K562 (cell line): ENCODE measurements at regions not wholly inside any gene's neighbourhood (a gene's known extent, or its start where the extent isn't known, plus 50 kb on each side); places are given as distances from the start of the nearest gene placed in this dataset.

Source experiments
- BRD4 ChIP-seq: fragments of 200-600 bp; sonication (generic); IDR thresholded peaks from 2 replicates; pipeline ENCODE4 v1.6.1; 2017; ENCODE audit warnings: inconsistent platforms
- JUNB ChIP-seq: fragments of 450-650 bp; formaldehyde crosslinking; conservative IDR thresholded peaks from 2 replicates; pipeline ENCODE4 v1.4.0; 2020; ENCODE audit warnings: mild to moderate bottlenecking
- NFYB ChIP-seq: IDR thresholded peaks from 2 replicates; pipeline ENCODE4 v1.6.1; 2011; ENCODE audit warnings: mild to moderate bottlenecking, moderate library complexity; ENCODE audit not compliant: insufficient read length; ENCODE audit errors: extremely low read depth
- PCBP1 ChIP-seq: fragments of 200-400 bp; formaldehyde crosslinking; IDR thresholded peaks from 2 replicates; pipeline ENCODE4 v1.6.1; 2018; ENCODE audit warnings: mild to moderate bottlenecking, low read depth, low read length; ENCODE audit not compliant: poor library complexity, severe bottlenecking
- PTRF ChIP-seq: fragments of 450-650 bp; IDR thresholded peaks from 2 replicates; pipeline ENCODE4 v1.6.1; 2016; ENCODE audit warnings: mild to moderate bottlenecking, missing genetic modification characterization, missing compliant biosample characterization
- SP2 ChIP-seq: IDR thresholded peaks from 2 replicates; pipeline ENCODE4 v1.6.1; 2011; ENCODE audit warnings: mild to moderate bottlenecking, low read depth, low read length, moderate library complexity; ENCODE audit not compliant: poor library complexity, severe bottlenecking; ENCODE audit errors: extremely low read depth
- TEAD2 ChIP-seq: fragments of 450-650 bp; IDR thresholded peaks from 2 replicates; pipeline ENCODE4 v1.6.1; 2016; ENCODE audit warnings: missing genetic modification characterization, control low read depth, missing compliant biosample characterization
- ZNF551 ChIP-seq: fragments of 250-450 bp; sonication (Bioruptor Pico); IDR thresholded peaks from 2 replicates; pipeline ENCODE4 v1.5.0; 2021; ENCODE audit warnings: mild to moderate bottlenecking, moderate library complexity
- TF ChIP-seq, protein P1 (sequence below): sonication (generic); formaldehyde crosslinking; IDR thresholded peaks from 2 replicates; pipeline ENCODE4 v1.8.1; 2023; ENCODE audit warnings: missing genetic modification reagents, mild to moderate bottlenecking, borderline replicate concordance

GRCh38 chr2:234695981-234696380, 199.1 kb upstream of the ARL4C start (continued):
- TF ChIP-seq, protein P1, sequence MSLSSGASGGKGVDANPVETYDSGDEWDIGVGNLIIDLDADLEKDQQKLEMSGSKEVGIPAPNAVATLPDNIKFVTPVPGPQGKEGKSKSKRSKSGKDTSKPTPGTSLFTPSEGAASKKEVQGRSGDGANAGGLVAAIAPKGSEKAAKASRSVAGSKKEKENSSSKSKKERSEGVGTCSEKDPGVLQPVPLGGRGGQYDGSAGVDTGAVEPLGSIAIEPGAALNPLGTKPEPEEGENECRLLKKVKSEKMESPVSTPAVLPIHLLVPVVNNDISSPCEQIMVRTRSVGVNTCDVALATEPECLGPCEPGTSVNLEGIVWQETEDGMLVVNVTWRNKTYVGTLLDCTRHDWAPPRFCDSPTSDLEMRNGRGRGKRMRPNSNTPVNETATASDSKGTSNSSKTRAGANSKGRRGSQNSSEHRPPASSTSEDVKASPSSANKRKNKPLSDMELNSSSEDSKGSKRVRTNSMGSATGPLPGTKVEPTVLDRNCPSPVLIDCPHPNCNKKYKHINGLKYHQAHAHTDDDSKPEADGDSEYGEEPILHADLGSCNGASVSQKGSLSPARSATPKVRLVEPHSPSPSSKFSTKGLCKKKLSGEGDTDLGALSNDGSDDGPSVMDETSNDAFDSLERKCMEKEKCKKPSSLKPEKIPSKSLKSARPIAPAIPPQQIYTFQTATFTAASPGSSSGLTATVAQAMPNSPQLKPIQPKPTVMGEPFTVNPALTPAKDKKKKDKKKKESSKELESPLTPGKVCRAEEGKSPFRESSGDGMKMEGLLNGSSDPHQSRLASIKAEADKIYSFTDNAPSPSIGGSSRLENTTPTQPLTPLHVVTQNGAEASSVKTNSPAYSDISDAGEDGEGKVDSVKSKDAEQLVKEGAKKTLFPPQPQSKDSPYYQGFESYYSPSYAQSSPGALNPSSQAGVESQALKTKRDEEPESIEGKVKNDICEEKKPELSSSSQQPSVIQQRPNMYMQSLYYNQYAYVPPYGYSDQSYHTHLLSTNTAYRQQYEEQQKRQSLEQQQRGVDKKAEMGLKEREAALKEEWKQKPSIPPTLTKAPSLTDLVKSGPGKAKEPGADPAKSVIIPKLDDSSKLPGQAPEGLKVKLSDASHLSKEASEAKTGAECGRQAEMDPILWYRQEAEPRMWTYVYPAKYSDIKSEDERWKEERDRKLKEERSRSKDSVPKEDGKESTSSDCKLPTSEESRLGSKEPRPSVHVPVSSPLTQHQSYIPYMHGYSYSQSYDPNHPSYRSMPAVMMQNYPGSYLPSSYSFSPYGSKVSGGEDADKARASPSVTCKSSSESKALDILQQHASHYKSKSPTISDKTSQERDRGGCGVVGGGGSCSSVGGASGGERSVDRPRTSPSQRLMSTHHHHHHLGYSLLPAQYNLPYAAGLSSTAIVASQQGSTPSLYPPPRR (CRISPR knock-in tag) = no peak
- TF ChIP-seq ZNF551 (CRISPR knock-in tag) = no peak
- no peak for TF ChIP-seq TEAD2 (tag)
- no peak for TF ChIP-seq PTRF
- TF ChIP-seq NFYB = no peak
- TF ChIP-seq PCBP1 = no peak
- no peak for TF ChIP-seq BRD4
- TF ChIP-seq JUNB = no peak
- no peak for TF ChIP-seq SP2
